ENCODE measurements at regions not wholly inside any gene's neighbourhood (a gene's known extent, or its start where the extent isn't known, plus 50 kb on each side); places are given as distances from the start of the nearest gene placed in this dataset.

DNA sequence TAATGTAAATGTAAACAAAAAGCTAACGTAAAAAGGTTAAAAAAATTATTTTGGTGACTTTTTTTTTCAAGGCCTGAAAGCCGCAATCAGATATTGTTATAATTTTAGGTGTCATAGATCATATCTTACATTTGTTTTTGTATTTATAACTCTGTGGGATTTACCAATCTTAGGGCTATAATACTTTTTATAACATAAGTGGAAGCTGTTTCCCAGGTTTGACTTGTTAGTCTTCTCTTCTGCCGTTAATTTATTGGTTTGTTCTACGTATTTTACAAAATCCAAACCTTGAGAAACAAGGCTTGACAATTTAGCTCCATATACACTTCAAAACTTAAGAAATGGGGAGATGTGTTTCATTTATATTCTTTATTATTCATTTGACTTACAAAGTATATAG is 119.4 kb downstream of the EVX1 start:
- H4K8ac ChIP-seq (ENCODE audit: extremely low read depth, insufficient read depth, low read length), result no peak overlapping the region
- H3K23ac ChIP-seq (ENCODE audit: insufficient read length), result no peak overlapping the region
- H3K4me2 ChIP-seq (ENCODE audit: insufficient read depth in 1 of 2, low read depth in 2 of 2, low read length in 2 of 2), result no peak overlapping the region
- H2BK20ac ChIP-seq (ENCODE audit: low read length), result no peak overlapping the region
- H3K9ac ChIP-seq (replicated peaks in 1 of 4; ENCODE audit: extremely low read depth in 1 of 4, low read depth in 3 of 4, low read length in 3 of 4), result no peak overlapping the region
- DNase-seq (ENCODE audit: low read depth in 1 of 2, low spot score in 2 of 2) (no peak), FAIRE-seq (no peak)
- no peak overlapping the region for H4K91ac ChIP-seq (replicated peaks; ENCODE audit: insufficient read length, low read length)
- H3K56ac ChIP-seq (replicated peaks; ENCODE audit: insufficient read length, low read depth, low read length), result no peak overlapping the region
- no peaks in the 10 kb centered on the region for H4K20me1 ChIP-seq (replicated peaks in 1 of 2; ENCODE audit: control insufficient read depth in 1 of 2, insufficient read depth in 2 of 2, low read length in 2 of 2)
- H3K14ac ChIP-seq (ENCODE audit: insufficient read length), result no peak overlapping the region
- H2BK12ac ChIP-seq (ENCODE audit: low read depth, low read length), result no peak overlapping the region
- no peak overlapping the region for H2AK5ac ChIP-seq (ENCODE audit: low read depth, low read length)
- no peak overlapping the region for H2BK5ac ChIP-seq (ENCODE audit: low read depth, low read length)
- H2BK120ac ChIP-seq (replicated peaks; ENCODE audit: low read depth, low read length), result no peak overlapping the region
- no peaks in the 10 kb centered on the region for H3K79me1 ChIP-seq (ENCODE audit: low read depth, low read length)
- no peaks in the 10 kb centered on the region for H3K27me3 ChIP-seq (replicated peaks in 1 of 4; ENCODE audit: control insufficient read depth in 3 of 4, extremely low read depth in 1 of 4, insufficient read depth in 3 of 4, low read length in 3 of 4)
- no peaks in the 10 kb centered on the region for H3K79me2 ChIP-seq (ENCODE audit: control insufficient read depth in 1 of 2, insufficient read depth in 2 of 2, low read length in 2 of 2)
- H4K5ac ChIP-seq (ENCODE audit: insufficient read length, low read depth, low read length), result no peak overlapping the region
- WGBS, 2 experiments (ENCODE audit: extremely low coverage in 1 of 2, insufficient coverage in 1 of 2, insufficient read length in 1 of 2, insufficient replicate concordance in 2 of 2, low coverage in 1 of 2, low lambda C conversion rate in 2 of 2, missing lambda C conversion rate in 1 of 2), result 86% methylated on average over 4 of the region's 4 CpGs; no CpG with 5 or more reads in 1 of the 2 experiments
- H3K4ac ChIP-seq (replicated peaks; ENCODE audit: insufficient read length, low read depth, low read length), result no peak overlapping the region
- no peak overlapping the region for H3K27ac ChIP-seq (ENCODE audit: low read depth, low read length)
- no peaks in the 10 kb centered on the region for H3K9me3 ChIP-seq (ENCODE audit: insufficient read depth in 2 of 2, low read depth in 1 of 2, low read length in 1 of 2)
- ChIA-PET POLR2A (ENCODE audit: partially characterized antibody) (no interaction called here), CTCF (ENCODE audit: partially characterized antibody) (interaction anchor here (0.7 to 1.6 kb wide), 5 partner anchors 9 to 166 kb away, joined by 3 to 4 read pairs (median 3); no protein-coding TSS in a partner anchor)
- no peak overlapping the region for H3K4me3 ChIP-seq (ENCODE audit: extremely low read depth in 1 of 4, insufficient read depth in 2 of 4, low read depth in 3 of 4, low read length in 4 of 4)
- H3K4me1 ChIP-seq (replicated peaks in 1 of 4; ENCODE audit: control insufficient read depth in 3 of 4, insufficient read depth in 4 of 4, low read length in 3 of 4), result no peaks in the 10 kb centered on the region
- no peaks in the 10 kb centered on the region for H3K36me3 ChIP-seq (ENCODE audit: control insufficient read depth in 2 of 4, insufficient read depth in 4 of 4, low read length in 3 of 4)
- no peak overlapping the region for H2BK15ac ChIP-seq (ENCODE audit: low read length)
- H3K18ac ChIP-seq (ENCODE audit: extremely low read depth, low read length), result no peak overlapping the region
- H2AFZ ChIP-seq (ENCODE audit: low read length), result no peak overlapping the region
- H3K23me2 ChIP-seq (ENCODE audit: low read depth, low read length), result no peaks in the 10 kb centered on the region
- TF ChIP-seq, protein P1, sequence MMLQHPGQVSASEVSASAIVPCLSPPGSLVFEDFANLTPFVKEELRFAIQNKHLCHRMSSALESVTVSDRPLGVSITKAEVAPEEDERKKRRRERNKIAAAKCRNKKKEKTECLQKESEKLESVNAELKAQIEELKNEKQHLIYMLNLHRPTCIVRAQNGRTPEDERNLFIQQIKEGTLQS (IDR thresholded peaks at IDR 0.05; ENCODE audit: insufficient read depth, low read depth, low read length), result no peak
- TF ChIP-seq GTF2F1 (IDR thresholded peaks at IDR 0.05; ENCODE audit: borderline replicate concordance, low read depth, low read length), result no peak
- TF ChIP-seq NRF1 (IDR thresholded peaks at IDR 0.05; ENCODE audit: low read depth, low read length), result no peak
- no peak for TF ChIP-seq CREB1 (IDR thresholded peaks at IDR 0.05)
- no peak for TF ChIP-seq TAF7 (optimal IDR thresholded peaks at IDR 0.05; ENCODE audit: borderline replicate concordance, low read depth, low read length)
